IPS DF 6.9 (cell line): ENCODE measurements at regions not wholly inside any gene's neighbourhood (a gene's known extent, or its start where the extent isn't known, plus 50 kb on each side); places are given as distances from the start of the nearest gene placed in this dataset.

Source experiments
- DNase-seq: peaks from one replicate; pipeline ENCODE4 v3.0.0-alpha.2; 2013; ENCODE audit warnings: low read depth, low spot score
- H3K27ac ChIP-seq: one replicate; pipeline ENCODE4 v1.5.1; 2013; ENCODE audit warnings: low read length, control low read depth
- H3K27me3 ChIP-seq: 2 replicates; pipeline ENCODE4 v1.6.1; 2013; ENCODE audit warnings: mild to moderate bottlenecking, low read length; ENCODE audit not compliant: control insufficient read depth, insufficient read depth
- H3K36me3 ChIP-seq: 2 replicates; pipeline ENCODE4 v1.6.1; 2013; ENCODE audit warnings: low read length; ENCODE audit not compliant: control insufficient read depth, insufficient read depth
- H3K4me1 ChIP-seq: 2 replicates; pipeline ENCODE4 v1.6.1; 2013; ENCODE audit warnings: low read length; ENCODE audit not compliant: control insufficient read depth, insufficient read depth
- H3K4me3 ChIP-seq: 2 replicates; pipeline ENCODE4 v1.5.1; 2013; ENCODE audit warnings: mild to moderate bottlenecking, low read length
- H3K9me3 ChIP-seq: 2 replicates; pipeline ENCODE4 v1.6.1; 2013; ENCODE audit warnings: low read length, inconsistent platforms; ENCODE audit not compliant: control insufficient read depth, insufficient read depth
- WGBS: extraction: QIAGEN DNeasy Blood & Tissue Kit; methylation state at CpG from one replicate; pipeline ENCODE4 v1.1.7; 2013; ENCODE audit warnings: mixed read lengths, missing lambda C conversion rate; ENCODE audit not compliant: insufficient read length, insufficient coverage; 5-methylcytosine and 5-hydroxymethylcytosine counted together

DNA sequence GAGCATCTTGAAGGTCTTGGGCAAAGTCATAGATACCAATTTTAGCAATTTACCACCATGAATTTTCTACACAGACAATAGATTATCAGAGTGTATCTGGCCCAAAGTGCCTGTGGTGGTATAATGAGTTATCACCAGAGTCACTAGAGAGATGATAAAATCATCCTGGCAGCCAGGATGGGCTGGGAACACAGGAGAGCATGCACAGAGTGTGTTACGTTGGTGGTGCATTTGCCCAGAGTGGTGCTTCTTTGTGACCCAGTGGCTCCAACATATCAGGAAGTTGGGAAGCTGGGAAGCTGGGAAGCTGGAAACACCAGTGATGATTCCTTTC lies 236.7 kb upstream of the PROX1 start:
- WGBS: no CpG with 5 or more reads among the region's 1 CpG
- no peak for DNase-seq

DNA sequence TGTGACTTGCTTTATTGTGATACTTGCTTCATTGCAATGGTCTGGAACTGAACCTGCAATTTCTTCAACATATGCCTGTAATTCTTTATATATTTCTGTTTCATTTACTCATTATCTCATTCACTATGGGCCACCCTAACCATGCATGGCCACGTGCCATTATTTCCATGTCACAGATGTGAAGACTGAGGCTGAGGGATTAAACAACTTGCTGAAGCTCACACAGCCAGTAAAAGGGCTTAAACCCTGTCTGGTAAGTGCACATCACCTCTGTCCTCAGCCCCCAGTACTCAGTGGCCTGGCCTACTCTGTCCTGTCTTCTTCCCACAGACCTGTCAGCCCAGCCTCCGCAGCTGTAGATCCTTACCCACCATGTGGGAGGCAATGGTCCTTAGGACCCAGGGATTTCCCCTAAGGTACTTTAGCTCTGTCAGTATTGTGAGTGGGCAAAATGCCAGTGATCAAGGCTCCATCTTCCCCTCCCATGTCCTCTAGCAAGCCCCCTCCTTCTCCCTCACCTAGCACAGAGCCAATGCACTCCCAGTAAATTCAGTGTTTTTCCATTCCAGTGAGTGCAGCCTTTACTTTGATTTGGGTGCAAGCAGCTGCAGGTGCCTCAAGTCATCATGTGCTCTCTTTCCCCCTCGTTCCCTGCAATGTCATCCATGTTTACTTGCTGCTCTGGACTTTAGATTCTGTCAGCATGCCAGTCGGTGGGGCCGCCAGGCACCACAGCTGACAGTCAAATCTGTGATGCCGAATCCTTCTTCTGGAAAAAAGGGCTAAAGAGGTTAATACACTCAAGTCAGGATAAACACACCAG lies 228.2 kb upstream of the PROX1 start:
- Histone ChIP-seq H3K4me3 (no peak overlapping the region), H3K36me3 (no peaks in the 10 kb centered on the region), H3K27me3 (no peaks in the 10 kb centered on the region), H3K27ac (no peak overlapping the region), H3K9me3 (no peaks in the 10 kb centered on the region), H3K4me1 (no peaks in the 10 kb centered on the region)
- no CpG with 5 or more reads among the region's 6 CpGs for WGBS
- DNase-seq: no peak

More for the DNA sequence above, 236.7 kb upstream of the PROX1 start:
- no peak overlapping the region for H3K4me3 ChIP-seq
- no peak overlapping the region for H3K27ac ChIP-seq
- H3K4me1 ChIP-seq: no peaks in the 10 kb centered on the region
- no peaks in the 10 kb centered on the region for H3K9me3 ChIP-seq
- H3K36me3 ChIP-seq: no peaks in the 10 kb centered on the region
- H3K27me3 ChIP-seq: no peaks in the 10 kb centered on the region

DNA sequence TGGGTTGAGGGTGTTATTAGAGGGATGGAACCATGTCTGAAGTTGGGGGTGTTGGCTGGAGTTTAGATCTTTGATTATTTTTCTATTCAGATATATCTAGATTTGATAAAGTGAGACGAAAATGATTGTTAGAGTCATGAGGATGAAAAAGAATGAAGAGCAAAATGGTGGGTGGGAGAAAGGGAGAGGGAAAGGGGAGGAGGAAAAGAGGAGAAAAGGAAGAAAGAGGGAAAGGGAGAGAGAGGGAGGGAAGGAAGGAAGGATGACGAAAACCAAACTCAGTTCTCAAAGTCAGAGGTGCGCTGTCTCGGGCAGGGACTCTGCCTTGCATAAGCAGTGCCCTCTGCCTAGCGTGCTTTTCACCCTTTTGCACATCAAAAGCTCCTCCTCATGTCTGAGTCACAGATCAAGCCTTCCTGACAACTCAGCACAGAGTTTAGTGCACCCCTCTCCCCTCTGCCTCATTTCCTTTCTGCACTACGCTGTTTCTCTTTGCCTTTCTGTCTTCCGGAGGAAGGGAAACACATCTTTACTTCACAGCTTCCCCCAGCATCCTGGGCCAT lies 225.8 kb upstream of the PROX1 start:
- no peaks in the 10 kb centered on the region for H3K9me3 ChIP-seq
- 100% methylated on average over 1 of the region's 7 CpGs for WGBS
- H3K4me3 ChIP-seq: no peak overlapping the region
- no peaks in the 10 kb centered on the region for H3K36me3 ChIP-seq
- no peaks in the 10 kb centered on the region for H3K4me1 ChIP-seq
- no peak for DNase-seq
- H3K27me3 ChIP-seq: no peaks in the 10 kb centered on the region
- H3K27ac ChIP-seq: no peak overlapping the region

DNA sequence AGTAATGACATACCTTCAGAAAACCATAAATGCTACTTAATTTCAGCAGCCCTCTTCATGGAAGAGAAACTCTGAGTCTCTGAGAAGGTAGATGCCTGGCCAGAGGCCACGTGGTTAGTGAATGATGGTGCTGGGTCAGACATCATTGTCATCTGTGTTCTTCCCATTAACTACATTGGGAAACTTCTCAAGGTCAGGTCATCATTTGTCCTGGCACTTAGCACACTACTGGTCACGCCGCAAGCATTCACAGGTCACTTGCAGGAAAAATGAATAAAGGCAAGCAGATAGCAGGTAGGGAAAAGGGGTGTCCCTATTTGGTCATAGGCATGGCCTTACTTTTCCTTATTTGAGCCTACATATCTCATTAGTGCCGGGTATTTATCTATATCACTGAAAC lies 220.1 kb upstream of the PROX1 start:
- WGBS: no CpG with 5 or more reads among the region's 4 CpGs
- no peak overlapping the region for H3K27ac ChIP-seq
- no peaks in the 10 kb centered on the region for H3K9me3 ChIP-seq
- H3K36me3 ChIP-seq: no peaks in the 10 kb centered on the region
- no peak overlapping the region for H3K4me3 ChIP-seq
- no peaks in the 10 kb centered on the region for H3K4me1 ChIP-seq
- H3K27me3 ChIP-seq: no peaks in the 10 kb centered on the region
- no peak for DNase-seq

DNA sequence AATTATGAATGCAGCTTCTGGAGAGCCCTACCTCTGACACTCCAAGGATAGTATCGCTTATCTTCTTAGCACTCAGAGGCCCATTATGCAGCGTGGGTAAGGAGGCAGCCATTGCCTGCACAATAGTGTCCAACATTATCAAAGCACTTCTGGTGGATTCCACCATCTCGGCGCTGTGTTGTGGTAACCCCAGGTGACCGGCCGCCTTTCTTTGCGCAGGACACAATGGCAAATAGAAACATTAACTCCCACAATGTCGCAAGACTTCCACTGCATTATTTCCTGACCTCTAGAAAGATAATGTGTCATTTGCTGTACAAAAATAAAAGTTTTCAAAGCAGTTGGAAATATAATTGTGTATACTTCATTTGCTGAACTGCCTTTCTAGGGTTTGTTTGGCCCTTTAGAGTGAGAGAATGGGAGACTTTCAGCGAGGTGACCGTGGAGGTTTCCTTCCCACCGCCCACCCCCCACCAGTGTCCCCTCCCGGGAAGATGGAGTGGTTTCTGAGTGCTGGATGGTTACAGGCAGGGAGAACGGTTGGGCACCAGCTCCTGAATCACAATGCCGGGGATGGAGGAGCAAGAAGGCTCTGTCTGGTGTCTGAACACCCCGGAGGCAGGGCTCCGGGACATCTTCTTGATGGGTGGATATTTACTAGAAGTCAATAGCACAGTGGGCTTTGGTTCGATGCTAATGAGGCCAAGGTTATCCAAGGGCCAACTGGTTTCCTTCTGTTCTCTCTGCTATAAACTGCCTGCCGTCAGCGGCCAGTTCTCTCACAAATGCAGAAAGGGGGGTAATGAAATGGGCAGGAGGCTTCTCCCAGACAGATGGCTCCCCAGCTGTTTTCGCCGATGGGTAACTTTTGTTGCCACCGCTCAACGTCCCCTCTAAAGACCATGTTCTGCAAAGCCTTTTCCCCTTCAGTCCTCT lies 215.4 kb upstream of the PROX1 start:
- Histone ChIP-seq H3K4me1 (no peaks in the 10 kb centered on the region), H3K4me3 (no peak overlapping the region), H3K27ac (no peak overlapping the region), H3K9me3 (no peaks in the 10 kb centered on the region), H3K27me3 (no peaks in the 10 kb centered on the region), H3K36me3 (no peaks in the 10 kb centered on the region)
- WGBS: no CpG with 5 or more reads among the region's 23 CpGs
- DNase-seq: no peak

DNA sequence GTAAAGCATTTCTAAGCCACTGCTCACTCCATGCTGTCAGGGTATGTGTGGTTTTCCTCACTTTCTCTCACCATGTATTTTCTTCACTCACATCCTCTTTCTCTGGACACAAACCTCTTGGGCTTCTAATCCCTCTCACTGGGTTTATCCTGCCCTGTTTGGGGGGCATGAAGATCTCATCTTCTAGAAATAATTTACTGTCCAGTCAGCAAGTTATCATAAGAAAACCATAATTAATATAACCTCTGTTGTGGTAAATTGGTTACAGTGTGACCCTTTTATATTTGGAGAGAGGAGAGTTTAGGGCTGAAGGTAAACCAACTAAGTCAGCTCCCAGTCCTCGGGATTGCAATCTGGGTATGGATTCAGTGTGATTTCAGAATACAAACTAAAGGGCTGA lies 213.8 kb upstream of the PROX1 start:
- no peak overlapping the region for H3K27ac ChIP-seq
- H3K36me3 ChIP-seq: no peaks in the 10 kb centered on the region
- no CpG with 5 or more reads among the region's 1 CpG for WGBS
- H3K27me3 ChIP-seq: no peaks in the 10 kb centered on the region
- DNase-seq: no peak
- no peaks in the 10 kb centered on the region for H3K4me1 ChIP-seq
- no peak overlapping the region for H3K4me3 ChIP-seq
- H3K9me3 ChIP-seq: no peaks in the 10 kb centered on the region

DNA sequence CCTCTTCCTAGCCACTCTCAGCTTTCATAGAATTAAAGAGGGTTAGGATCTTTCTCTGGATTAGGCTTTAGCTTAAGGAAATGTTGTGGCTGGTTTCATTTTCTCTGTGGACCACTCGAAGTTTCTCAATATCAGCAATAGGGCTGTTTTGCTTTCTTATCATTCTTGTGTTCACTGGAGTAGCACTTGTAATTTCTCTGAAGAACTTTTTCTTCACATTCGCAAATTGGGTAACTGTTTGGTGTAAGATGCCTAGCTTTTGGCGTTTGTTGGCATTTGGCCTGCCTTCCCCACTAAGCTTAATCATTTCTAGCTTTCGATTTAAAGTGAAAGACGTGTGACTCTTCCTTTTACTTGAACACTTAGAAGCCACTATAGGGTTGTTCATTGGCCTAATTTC lies 210.8 kb upstream of the PROX1 start:
- Histone ChIP-seq H3K4me1 (no peaks in the 10 kb centered on the region), H3K4me3 (no peak overlapping the region), H3K36me3 (no peaks in the 10 kb centered on the region), H3K27ac (no peak overlapping the region), H3K9me3 (no peaks in the 10 kb centered on the region), H3K27me3 (no peaks in the 10 kb centered on the region)
- WGBS: no CpG with 5 or more reads among the region's 5 CpGs
- DNase-seq: no peak

DNA sequence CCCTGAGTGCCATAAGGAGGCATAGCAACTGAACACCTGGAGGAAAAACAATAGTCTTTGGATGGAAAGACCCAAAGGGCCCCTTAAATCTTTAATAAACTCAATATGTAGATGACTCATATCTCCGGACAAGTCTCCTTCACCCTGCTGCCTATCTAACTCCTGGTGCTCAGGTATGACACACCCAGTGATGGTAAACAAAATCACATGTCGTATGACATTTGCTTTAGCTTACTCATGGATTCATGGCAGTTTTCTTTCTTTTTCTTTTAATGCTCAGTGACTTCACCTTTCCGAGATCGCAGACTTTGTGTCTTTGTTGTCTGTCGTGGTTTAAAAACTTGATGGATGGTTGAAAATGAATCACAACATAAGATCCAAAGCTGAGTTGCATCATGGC lies 208.5 kb upstream of the PROX1 start:
- H3K4me1 ChIP-seq: no peaks in the 10 kb centered on the region
- no peaks in the 10 kb centered on the region for H3K9me3 ChIP-seq
- H3K27me3 ChIP-seq: no peaks in the 10 kb centered on the region
- no peak for DNase-seq
- H3K27ac ChIP-seq: no peak overlapping the region
- H3K36me3 ChIP-seq: no peaks in the 10 kb centered on the region
- WGBS: no CpG with 5 or more reads among the region's 5 CpGs
- no peak overlapping the region for H3K4me3 ChIP-seq

DNA sequence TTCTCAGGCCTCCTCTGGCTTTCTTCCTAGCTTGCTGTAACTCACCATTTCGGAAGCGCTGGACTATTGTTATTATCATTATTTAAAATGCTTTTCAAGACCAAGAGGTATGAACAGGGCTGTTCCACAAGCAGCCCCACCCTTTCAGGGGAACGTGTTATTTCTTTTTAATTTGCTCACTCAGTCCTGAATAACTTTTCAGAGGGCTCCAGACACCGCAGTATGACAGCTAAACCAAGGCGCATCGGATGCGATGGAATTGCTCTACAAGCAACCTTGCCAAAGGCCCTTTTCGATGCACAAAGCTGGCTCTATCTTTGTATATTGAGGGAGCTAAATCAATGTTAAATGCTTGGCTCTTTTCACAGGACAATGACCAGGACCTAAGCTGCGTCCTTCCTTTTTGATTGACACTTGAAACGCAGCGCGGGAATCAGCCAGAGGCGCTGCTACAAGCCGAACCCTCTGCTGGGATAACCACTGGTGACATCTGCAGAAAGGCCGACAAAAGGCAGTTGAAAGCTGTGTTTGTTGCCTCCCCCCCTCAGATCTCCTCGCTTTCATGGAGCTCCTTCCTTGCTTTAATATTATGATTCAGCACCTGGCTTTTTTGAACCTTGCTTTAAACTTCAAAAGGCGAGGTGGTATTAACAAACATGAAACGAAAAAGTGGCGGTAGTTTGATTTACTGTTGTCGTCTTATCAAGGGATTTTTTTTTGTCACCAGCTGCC lies 204.7 kb upstream of the PROX1 start:
- H3K27me3 ChIP-seq: no peaks in the 10 kb centered on the region
- no peak overlapping the region for H3K27ac ChIP-seq
- DNase-seq: no peak
- no peaks in the 10 kb centered on the region for H3K9me3 ChIP-seq
- no CpG with 5 or more reads among the region's 20 CpGs for WGBS
- no peaks in the 10 kb centered on the region for H3K36me3 ChIP-seq
- no peaks in the 10 kb centered on the region for H3K4me1 ChIP-seq
- H3K4me3 ChIP-seq: no peak overlapping the region

DNA sequence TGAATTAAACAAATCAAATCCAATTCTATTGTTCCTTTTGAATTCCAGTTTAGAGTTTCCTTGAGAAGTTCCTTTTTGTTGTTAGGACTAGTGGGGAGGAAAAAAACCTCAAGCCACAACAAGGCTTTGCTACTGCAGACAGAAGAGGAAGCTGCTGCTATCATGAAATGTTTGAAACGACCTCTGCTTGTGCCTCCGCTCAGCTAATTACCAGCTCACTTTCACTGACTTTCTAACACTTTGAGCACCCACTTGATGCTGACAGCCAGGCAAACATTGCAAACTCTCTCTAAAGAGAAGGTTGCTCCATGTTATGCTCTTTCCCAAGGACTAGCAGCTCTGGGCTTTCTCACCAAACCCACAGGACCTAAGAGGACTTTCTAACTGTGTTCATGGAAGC lies 203.9 kb upstream of the PROX1 start:
- Histone ChIP-seq H3K9me3 (no peaks in the 10 kb centered on the region), H3K4me1 (no peaks in the 10 kb centered on the region), H3K27me3 (no peaks in the 10 kb centered on the region), H3K36me3 (no peaks in the 10 kb centered on the region), H3K27ac (no peak overlapping the region), H3K4me3 (no peak overlapping the region)
- no CpG with 5 or more reads among the region's 2 CpGs for WGBS
- DNase-seq: no peak
